ENCODE measurements at regions not wholly inside any gene's neighbourhood (a gene's known extent, or its start where the extent isn't known, plus 50 kb on each side); places are given as distances from the start of the nearest gene placed in this dataset.
"Not testable (repeated sequence)": the region's sequence is repeated elsewhere in the genome, so short reads cannot be mapped to it uniquely, and the experiment has no call there.

- no peak for DNase-seq
Measured at GRCh38 chr18:60010513-60010912, 110.7 kb downstream of the PMAIP1 start.

GRCh38 chr18:60007661-60008060, 107.9 kb downstream of the PMAIP1 start:
- no peak for DNase-seq

- no peak for DNase-seq
Measured at GRCh38 chr18:60003610-60004185, 103.9 kb downstream of the PMAIP1 start.

- no peak for DNase-seq
Measured at GRCh38 chr18:59996370-59996966, 96.7 kb downstream of the PMAIP1 start.

DNA sequence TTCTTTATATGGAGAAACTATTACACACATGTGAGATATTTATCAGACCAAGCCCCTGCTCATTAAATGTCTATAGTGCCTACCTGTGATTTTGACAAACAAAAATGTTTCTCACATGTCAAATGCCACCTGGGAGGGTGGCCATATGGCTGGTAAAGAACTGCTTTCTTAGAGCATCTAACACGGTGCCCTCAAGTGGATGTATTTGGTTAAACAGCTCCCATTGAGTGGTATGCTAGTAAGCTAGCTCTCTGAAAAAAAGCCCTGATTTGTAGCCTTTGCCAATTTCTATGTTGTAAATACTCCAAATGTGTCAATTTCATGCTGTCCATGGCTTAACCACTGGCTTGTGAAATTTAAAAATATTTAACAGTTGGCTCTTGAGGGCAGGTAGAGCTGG, 94.6 kb downstream of the PMAIP1 start:
- no peak for DNase-seq

- DNase-seq: no peak
Measured at GRCh38 chr18:59993560-59993959, 93.8 kb downstream of the PMAIP1 start.

GRCh38 chr18:59990121-59990823, 90.5 kb downstream of the PMAIP1 start:
- no peak for DNase-seq

DNA sequence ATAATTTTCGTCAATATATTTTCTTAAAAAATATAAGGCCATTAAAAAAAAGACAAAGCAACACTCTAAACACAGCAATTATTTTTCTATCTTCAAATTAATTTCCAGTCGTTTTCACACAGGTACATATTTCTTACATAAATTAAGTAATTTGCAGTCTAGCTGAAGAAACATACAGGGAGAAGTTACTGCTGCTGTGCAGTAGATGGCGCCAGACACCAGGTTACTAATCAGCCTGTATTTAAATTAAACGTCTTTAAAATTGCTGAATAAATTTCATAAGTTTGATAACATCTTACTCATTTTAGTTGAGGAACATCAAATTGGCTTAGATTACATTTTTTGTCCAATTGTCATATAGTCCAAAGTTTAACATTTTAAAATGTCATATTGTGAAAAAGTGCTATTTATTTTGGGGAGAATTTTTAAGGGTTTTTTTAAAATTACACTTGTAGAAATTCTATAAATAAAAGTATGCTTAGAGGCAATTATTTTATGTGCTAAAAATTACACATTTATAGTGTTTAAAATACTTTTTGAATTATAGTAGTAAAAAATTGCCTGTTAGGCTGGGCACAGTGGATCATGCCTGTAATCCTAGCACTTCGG, 88.4 kb downstream of the PMAIP1 start:
- DNase-seq: peak; percentile 12

- no peak for DNase-seq
Measured at GRCh38 chr18:59987102-59987501, 87.3 kb downstream of the PMAIP1 start.

- DNase-seq: no peak
Measured at GRCh38 chr18:59986139-59986538, 86.3 kb downstream of the PMAIP1 start.

DNA sequence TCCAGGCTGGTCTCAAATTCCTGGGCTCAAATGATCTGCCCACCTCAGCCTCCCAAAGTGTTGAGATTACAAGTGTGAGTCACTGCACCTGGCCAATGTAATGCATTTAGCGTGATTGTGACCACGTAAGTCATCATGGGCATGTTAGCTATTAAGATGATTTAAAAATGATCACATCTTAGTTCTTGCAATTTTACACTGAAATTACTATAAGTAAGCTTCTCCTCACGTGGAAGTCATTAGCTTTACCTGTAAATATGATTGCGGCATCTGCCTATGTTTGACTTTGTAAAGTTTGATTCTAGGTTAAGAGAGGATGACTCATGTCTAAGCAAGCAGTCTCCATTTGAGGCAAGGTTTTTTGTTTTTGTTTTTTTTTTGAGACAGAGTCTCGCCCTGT, 85.5 kb downstream of the PMAIP1 start:
- DNase-seq: no peak

GRCh38 chr18:59983506-59983905, 83.7 kb downstream of the PMAIP1 start:
- DNase-seq: no peak

- no peak for DNase-seq
Measured at GRCh38 chr18:59980188-59980637, 80.4 kb downstream of the PMAIP1 start.

DNA sequence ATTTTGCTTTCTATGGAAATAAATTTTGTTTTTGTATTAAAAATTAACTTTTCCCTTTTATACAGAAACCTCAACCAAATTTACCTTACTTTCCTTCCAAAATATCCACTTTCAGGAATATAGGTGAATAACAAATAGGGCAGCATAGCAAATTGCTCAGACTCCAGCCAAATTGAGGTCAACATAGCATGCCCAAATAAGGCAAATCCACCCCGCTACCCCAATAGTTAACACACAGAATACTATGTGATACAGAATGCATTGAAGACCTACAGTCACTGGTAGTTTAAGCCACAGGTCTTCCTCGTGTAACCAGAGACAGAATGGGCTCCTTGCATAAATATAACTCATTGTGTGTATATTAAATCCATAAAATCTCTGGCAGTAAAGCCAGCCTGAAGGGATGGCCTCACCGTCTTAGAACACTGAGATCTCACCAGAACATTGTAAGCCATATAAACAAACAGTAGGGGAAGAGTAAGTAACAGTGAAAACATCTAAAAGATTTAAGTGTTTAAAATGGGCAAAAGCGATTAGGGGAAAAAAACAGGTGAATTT, 72.2 kb downstream of the PMAIP1 start:
- no peak for DNase-seq

DNA sequence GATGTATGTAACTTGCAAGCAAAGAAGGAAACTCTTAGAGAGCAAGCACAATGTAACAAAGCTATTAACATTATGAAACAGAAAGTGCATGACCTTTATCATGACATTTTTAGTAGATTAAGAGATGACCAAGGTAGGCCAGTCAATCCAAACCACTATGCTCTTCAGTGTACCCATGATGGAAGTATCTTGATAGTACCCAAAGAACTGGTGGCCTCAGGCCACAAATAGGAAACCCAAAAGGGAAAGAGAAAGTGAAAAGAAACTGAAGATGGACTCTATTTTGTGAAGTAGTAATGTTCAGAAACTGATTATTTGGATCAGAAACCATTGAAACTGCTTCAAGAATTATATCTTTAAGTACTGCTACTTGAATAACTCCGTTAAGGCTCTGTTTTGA, 71.3 kb downstream of the PMAIP1 start:
- DNase-seq: not testable (repeated sequence)

DNA sequence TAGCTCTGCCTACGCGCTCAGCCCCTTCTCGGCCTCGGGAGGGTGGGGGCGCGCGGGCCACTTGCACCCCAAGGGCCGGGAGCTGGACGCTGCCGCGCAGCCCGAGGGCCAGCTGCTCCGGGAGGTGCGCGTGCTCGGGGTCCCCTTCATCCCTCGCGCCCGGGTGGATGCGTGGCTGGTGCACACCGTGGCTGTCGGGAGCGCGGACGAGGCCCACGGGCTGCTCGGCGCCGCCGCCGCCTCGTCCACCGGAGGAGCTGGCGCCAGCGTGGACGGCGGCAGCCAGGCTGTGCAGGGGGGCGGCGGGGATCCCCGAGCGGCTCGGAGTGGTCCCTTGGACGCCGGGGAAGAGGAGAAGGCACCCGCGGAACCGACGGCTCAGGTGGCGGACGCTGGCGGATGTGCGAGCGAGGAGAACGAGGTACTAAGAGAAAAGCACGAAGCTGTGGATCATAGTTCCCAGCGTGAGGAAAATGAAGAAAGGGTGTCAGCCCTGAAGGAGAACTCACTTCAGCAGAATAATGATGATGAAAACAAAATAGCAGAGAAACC, 69.8 kb downstream of the PMAIP1 start:
- DNase-seq: not testable (repeated sequence)

GRCh38 chr18:59968583-59968982, 68.8 kb downstream of the PMAIP1 start:
- DNase-seq: no peak

- DNase-seq: no peak
Measured at GRCh38 chr18:59967878-59968277, 68.1 kb downstream of the PMAIP1 start.

DNA sequence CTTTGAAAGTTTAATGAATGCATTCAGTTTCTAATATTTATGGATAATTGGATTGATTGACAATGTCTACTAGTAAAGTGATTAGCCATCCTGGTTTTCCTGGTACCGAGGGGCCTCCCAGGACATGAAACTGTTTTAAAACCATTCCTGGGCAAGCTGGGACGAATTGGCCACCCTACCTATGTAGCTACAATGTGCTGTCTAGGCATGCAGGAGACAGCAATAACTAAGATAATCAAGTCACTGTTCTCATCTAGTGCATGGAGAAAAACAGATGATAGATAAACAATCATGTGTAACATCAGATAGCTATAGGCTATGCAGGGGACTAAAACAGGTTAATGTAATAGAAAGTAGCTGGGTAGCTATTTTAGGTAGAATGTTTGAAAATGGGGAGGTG, 67.1 kb downstream of the PMAIP1 start:
- DNase-seq: no peak

DNA sequence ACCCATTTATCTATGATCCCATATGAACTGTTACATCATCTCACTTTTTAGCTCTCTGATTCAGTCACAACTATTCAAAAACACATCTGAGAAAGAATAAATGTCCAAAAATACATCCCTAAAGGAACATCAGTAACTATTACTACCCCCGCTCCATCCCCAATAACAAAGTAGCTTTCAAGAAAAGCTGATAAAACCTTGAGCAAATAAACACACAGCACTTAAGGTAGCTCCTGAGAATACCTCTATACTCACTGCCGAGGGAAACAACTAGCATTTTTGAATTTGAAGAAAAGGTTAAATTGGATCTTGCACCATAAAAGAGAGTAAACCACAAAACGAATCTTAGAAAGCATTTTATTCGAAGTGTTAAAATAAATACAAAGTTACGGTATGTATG, 63.4 kb downstream of the PMAIP1 start:
- DNase-seq: no peak

GRCh38 chr18:59961070-59961469, 61.3 kb downstream of the PMAIP1 start:
- DNase-seq: no peak

GRCh38 chr18:59960272-59960671, 60.5 kb downstream of the PMAIP1 start:
- no peak for DNase-seq

- DNase-seq: no peak
Measured at GRCh38 chr18:59959606-59960005, 59.8 kb downstream of the PMAIP1 start.
